ENCODE measurements at regions not wholly inside any gene's neighbourhood (a gene's known extent, or its start where the extent isn't known, plus 50 kb on each side); places are given as distances from the start of the nearest gene placed in this dataset.

GRCh38 chr2:122182616-122183355 lies 427.3 kb downstream of the TSN start:
- DNase-seq, result no peak

- DNase-seq, result no peak
Observed at GRCh38 chr2:122183890-122184289, 428.4 kb downstream of the TSN start.

- no peak for DNase-seq
Observed at GRCh38 chr2:122186761-122187222, 431.3 kb downstream of the TSN start.

GRCh38 chr2:122191331-122191730 lies 435.9 kb downstream of the TSN start:
- no peak for DNase-seq

GRCh38 chr2:122193622-122194021 lies 438.2 kb downstream of the TSN start:
- DNase-seq, result no peak

GRCh38 chr2:122194546-122194945 lies 439.1 kb downstream of the TSN start:
- no peak for DNase-seq

GRCh38 chr2:122203523-122203922 lies 448.1 kb downstream of the TSN start:
- DNase-seq, result no peak

- DNase-seq, result no peak
Observed at GRCh38 chr2:122205641-122206040, 450.2 kb downstream of the TSN start.

GRCh38 chr2:122206101-122206500 lies 450.6 kb downstream of the TSN start:
- no peak for DNase-seq

- no peak for DNase-seq
Observed at GRCh38 chr2:122209377-122209776, 453.9 kb downstream of the TSN start.

GRCh38 chr2:122210065-122210464 lies 454.6 kb downstream of the TSN start:
- DNase-seq, result no peak

GRCh38 chr2:122210898-122211856 lies 455.7 kb downstream of the TSN start:
- DNase-seq, result no peak

- no peak for DNase-seq
Observed at GRCh38 chr2:122213312-122213711, 457.9 kb downstream of the TSN start.

GRCh38 chr2:122216071-122216470 lies 460.6 kb downstream of the TSN start:
- DNase-seq, result no peak

GRCh38 chr2:122216901-122217300 lies 461.4 kb downstream of the TSN start:
- DNase-seq, result no peak

GRCh38 chr2:122218596-122218995 lies 463.1 kb downstream of the TSN start:
- no peak for DNase-seq

GRCh38 chr2:122219504-122219903 lies 464.1 kb downstream of the TSN start:
- DNase-seq, result no peak

GRCh38 chr2:122221665-122222064 lies 466.2 kb downstream of the TSN start:
- DNase-seq, result no peak

GRCh38 chr2:122231296-122231695 lies 475.8 kb downstream of the TSN start:
- DNase-seq, result no peak

GRCh38 chr2:122233372-122233771 lies 477.9 kb downstream of the TSN start:
- DNase-seq, result no peak

- DNase-seq, result peak; percentile 11
Observed at GRCh38 chr2:122236152-122236874, 480.9 kb downstream of the TSN start.

GRCh38 chr2:122236925-122237324 lies 481.5 kb downstream of the TSN start:
- no peak for DNase-seq

- no peak for DNase-seq
Observed at GRCh38 chr2:122237450-122237849, 482.0 kb downstream of the TSN start.

All from NCI-H2171 (cell line).